Skeletal muscle satellite cell (primary cell): ENCODE measurements at regions not wholly inside any gene's neighbourhood (a gene's known extent, or its start where the extent isn't known, plus 50 kb on each side); places are given as distances from the start of the nearest gene placed in this dataset.
"Not testable (repeated sequence)": the region's sequence is repeated elsewhere in the genome, so short reads cannot be mapped to it uniquely, and the experiment has no call there.

ENCODE experiments used
- H3K27me3 ChIP-seq: 2 replicates; pipeline ENCODE4 v1.7.0; 2013; ENCODE audit warnings: low read length; ENCODE audit not compliant: control insufficient read depth, insufficient read depth
- H3K36me3 ChIP-seq: 2 replicates; pipeline ENCODE4 v1.7.0; 2013; ENCODE audit warnings: mild to moderate bottlenecking, control low read depth, low read length; ENCODE audit not compliant: insufficient read depth
- H3K4me1 ChIP-seq: 2 replicates; pipeline ENCODE4 v1.7.0; 2013; ENCODE audit warnings: low read length; ENCODE audit not compliant: control insufficient read depth, insufficient read depth
- H3K4me2 ChIP-seq: 2 replicates; pipeline ENCODE4 v1.7.0; 2013; ENCODE audit warnings: mild to moderate bottlenecking, low read length
- H3K4me3 ChIP-seq: 2 replicates; pipeline ENCODE4 v1.7.0; 2013; ENCODE audit warnings: low read length
- H3K9ac ChIP-seq: 2 replicates; pipeline ENCODE4 v1.7.0; 2013; ENCODE audit warnings: mild to moderate bottlenecking, low read depth, low read length, moderate library complexity
- H3K9me3 ChIP-seq: replicated peaks from 2 replicates; pipeline ENCODE4 v1.7.0; 2013; ENCODE audit warnings: mild to moderate bottlenecking, control low read depth, low read length

DNA sequence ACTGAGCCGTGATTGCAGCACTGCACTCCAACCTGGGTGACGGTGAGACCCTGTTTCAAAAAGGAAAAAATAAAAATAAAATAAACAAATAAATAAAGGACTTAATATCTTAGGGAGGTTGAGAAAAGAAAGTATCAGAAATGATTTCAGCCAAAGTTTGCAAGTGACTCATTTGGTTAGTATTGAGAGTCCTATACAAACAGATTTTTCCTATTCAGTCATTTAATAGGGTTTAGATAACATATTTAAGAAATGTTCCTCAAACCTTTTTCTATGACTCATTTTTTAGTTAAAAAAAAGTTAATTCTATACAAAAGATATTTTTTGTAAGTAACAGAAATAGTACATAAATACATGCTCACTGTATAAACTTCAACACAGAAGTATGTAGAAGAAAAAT, 235.1 kb downstream of the GJA1 start:
- H3K4me1 ChIP-seq: peaks cover 33% of the 10 kb centered on the region
- H3K36me3 ChIP-seq: no peaks in the 10 kb centered on the region
- H3K4me3 ChIP-seq: no peak overlapping the region

DNA sequence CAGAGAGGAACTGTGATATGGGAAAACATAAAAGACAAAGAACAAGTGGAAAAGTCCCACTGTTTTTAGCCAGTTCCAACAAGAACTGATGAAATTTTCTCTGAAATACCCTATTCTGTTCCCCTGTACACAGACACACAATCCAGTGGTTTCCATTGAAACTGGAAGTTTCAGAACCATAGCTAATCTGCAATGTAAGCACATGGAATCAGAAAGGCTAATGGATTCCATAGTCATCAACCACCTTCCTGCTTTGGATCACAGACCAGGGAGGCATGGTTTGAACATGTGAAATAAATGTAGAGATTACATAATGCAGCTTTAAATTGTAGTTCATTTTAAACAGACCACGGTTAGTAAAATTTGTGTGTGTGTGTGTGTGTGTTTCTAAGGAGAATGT, 242.1 kb downstream of the GJA1 start:
- no peaks in the 10 kb centered on the region for H3K4me1 ChIP-seq
- H3K9ac ChIP-seq: no peak overlapping the region
- no peaks in the 10 kb centered on the region for H3K36me3 ChIP-seq
- H3K9me3 ChIP-seq: no peaks in the 10 kb centered on the region
- H3K27me3 ChIP-seq: no peaks in the 10 kb centered on the region
- H3K4me3 ChIP-seq: no peak overlapping the region
- H3K4me2 ChIP-seq: no peak overlapping the region

More for the DNA sequence above, 235.1 kb downstream of the GJA1 start:
- H3K9me3 ChIP-seq: no peaks in the 10 kb centered on the region
- no peak overlapping the region for H3K4me2 ChIP-seq
- H3K27me3 ChIP-seq: no peaks in the 10 kb centered on the region
- no peak overlapping the region for H3K9ac ChIP-seq

DNA sequence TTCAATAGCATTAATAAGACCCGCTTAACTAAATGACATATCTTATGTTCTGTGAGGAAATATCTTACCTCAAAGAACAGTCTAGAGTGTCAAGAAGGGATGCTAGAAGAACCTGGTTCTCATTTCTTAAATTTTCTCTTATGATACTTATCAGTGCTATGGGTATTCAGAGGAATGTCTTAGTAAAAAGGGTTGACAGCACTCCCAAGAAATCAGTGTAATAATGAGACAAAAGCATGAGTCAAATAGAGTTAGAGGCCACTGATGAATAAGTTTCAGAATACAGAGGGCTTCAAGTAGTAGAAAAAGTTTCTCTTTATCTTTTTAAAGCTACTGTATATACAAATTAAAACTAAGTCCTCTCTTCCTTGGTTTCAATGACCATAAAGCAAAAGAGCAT, 242.8 kb downstream of the GJA1 start:
- Histone ChIP-seq H3K4me3 (no peak overlapping the region), H3K27me3 (no peaks in the 10 kb centered on the region), H3K9ac (no peak overlapping the region), H3K4me2 (no peak overlapping the region), H3K9me3 (no peaks in the 10 kb centered on the region), H3K4me1 (no peaks in the 10 kb centered on the region), H3K36me3 (no peaks in the 10 kb centered on the region)

GRCh38 chr6:121680058-121680457, 244.6 kb downstream of the GJA1 start:
- no peak overlapping the region for H3K9ac ChIP-seq
- H3K4me1 ChIP-seq: no peaks in the 10 kb centered on the region
- no peaks in the 10 kb centered on the region for H3K9me3 ChIP-seq
- H3K4me2 ChIP-seq: no peak overlapping the region
- no peaks in the 10 kb centered on the region for H3K36me3 ChIP-seq
- no peaks in the 10 kb centered on the region for H3K27me3 ChIP-seq
- no peak overlapping the region for H3K4me3 ChIP-seq

DNA sequence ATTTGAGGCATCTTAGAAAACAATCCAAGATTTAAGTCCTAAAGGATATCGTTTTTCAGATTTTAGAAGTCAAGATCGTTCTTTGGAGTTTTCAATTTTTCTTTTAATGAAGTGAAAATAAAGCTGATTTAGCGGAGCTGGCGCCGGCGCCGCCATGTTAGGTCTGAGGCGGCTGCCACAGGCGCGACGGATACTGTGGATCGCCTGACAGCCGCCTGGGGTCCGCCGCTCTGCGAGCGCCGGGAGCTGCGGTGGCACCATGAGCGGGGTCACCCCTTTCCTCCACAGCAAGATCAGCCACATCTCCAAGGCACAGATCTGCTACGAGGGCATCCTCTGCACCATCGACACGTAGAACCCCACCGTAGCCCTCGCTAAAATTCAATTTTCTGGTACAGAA, 247.2 kb downstream of the GJA1 start:
- H3K9ac ChIP-seq: no peak overlapping the region
- H3K4me1 ChIP-seq: no peaks in the 10 kb centered on the region

GRCh38 chr6:121685806-121686205, 250.4 kb downstream of the GJA1 start:
- peaks cover 10% of the 10 kb centered on the region for H3K4me1 ChIP-seq
- not testable (repeated sequence) for H3K4me2 ChIP-seq, H3K36me3 ChIP-seq, H3K27me3 ChIP-seq, H3K4me3 ChIP-seq, H3K9me3 ChIP-seq, H3K9ac ChIP-seq

More for the DNA sequence above, 247.2 kb downstream of the GJA1 start:
- Histone ChIP-seq H3K27me3 (no peaks in the 10 kb centered on the region), H3K9me3 (no peaks in the 10 kb centered on the region), H3K36me3 (no peaks in the 10 kb centered on the region), H3K4me2 (no peak overlapping the region), H3K4me3 (no peak overlapping the region)

DNA sequence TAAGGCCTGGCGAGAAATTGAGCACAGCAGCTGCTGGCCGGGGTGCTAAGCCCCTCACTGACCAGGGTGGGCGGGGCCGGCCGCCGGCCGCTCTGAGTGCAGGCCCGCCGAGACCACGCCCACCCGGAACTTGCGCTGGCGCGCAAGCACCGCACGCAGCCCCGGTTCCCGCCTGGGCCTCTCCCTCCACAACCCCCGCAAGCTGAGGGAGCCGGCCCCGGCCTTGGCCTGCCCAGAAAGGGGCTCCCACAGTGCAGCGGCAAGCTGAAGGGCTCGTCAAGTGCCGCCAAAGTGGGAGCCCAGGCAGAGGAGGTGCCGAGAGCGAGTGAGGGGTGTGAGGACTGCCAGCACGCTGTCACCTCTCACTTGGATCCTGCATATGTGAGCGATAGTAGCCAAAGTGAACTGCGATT, 251.2 kb downstream of the GJA1 start:
- no peak overlapping the region for H3K9ac ChIP-seq
- H3K9me3 ChIP-seq: no peaks in the 10 kb centered on the region
- no peak overlapping the region for H3K4me3 ChIP-seq
- H3K4me2 ChIP-seq: no peak overlapping the region
- no peaks in the 10 kb centered on the region for H3K36me3 ChIP-seq
- H3K27me3 ChIP-seq: no peaks in the 10 kb centered on the region
- H3K4me1 ChIP-seq: peaks cover 18% of the 10 kb centered on the region

DNA sequence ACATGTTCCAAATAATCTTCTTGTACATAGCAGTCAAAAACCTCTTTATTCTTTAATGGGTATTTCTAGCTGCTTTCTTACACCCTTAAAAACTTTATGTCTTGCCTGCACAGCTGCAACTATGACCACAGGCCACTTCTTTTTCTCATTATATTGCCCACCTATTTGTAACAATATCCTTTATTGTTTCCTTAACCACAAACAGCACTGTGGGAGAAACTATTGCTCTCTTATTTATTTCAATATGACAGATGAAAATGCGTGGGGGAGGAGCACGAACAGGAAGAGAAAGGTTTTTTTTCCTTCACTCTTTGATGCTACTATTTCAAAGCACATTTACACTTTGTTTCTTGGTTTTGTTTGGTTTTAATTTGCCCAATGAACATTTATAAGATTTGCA, 253.5 kb downstream of the GJA1 start:
- peaks cover 28% of the 10 kb centered on the region for H3K4me1 ChIP-seq
- H3K4me2 ChIP-seq: no peak overlapping the region
- H3K36me3 ChIP-seq: no peaks in the 10 kb centered on the region
- no peak overlapping the region for H3K4me3 ChIP-seq
- H3K9ac ChIP-seq: no peak overlapping the region
- H3K9me3 ChIP-seq: no peaks in the 10 kb centered on the region
- no peaks in the 10 kb centered on the region for H3K27me3 ChIP-seq

GRCh38 chr6:121691126-121691551, 255.7 kb downstream of the GJA1 start:
- no peaks in the 10 kb centered on the region for H3K27me3 ChIP-seq
- peak overlapping the region; percentile 52 for H3K9ac ChIP-seq
- peak overlapping the region; percentile 7 for H3K4me3 ChIP-seq
- H3K36me3 ChIP-seq: no peaks in the 10 kb centered on the region
- no peaks in the 10 kb centered on the region for H3K9me3 ChIP-seq
- peak overlapping the region; percentile 64 for H3K4me2 ChIP-seq
- H3K4me1 ChIP-seq: peaks cover 44% of the 10 kb centered on the region

GRCh38 chr6:121694389-121694788, 258.9 kb downstream of the GJA1 start:
- H3K36me3 ChIP-seq: no peaks in the 10 kb centered on the region
- H3K4me2 ChIP-seq: peak overlapping the region; percentile 27
- no peaks in the 10 kb centered on the region for H3K9me3 ChIP-seq
- no peak overlapping the region for H3K4me3 ChIP-seq
- peak overlapping the region; percentile 2 for H3K9ac ChIP-seq
- H3K4me1 ChIP-seq: peaks cover 64% of the 10 kb centered on the region
- H3K27me3 ChIP-seq: no peaks in the 10 kb centered on the region

GRCh38 chr6:121694801-121695251, 259.4 kb downstream of the GJA1 start:
- no peaks in the 10 kb centered on the region for H3K27me3 ChIP-seq
- no peaks in the 10 kb centered on the region for H3K36me3 ChIP-seq
- H3K9me3 ChIP-seq: no peaks in the 10 kb centered on the region
- H3K4me2 ChIP-seq: peak overlapping the region; percentile 27
- peaks cover 66% of the 10 kb centered on the region for H3K4me1 ChIP-seq
- H3K4me3 ChIP-seq: no peak overlapping the region
- peak overlapping the region; percentile 2 for H3K9ac ChIP-seq

- Histone ChIP-seq H3K4me3 (no peak overlapping the region), H3K9me3 (no peaks in the 10 kb centered on the region), H3K27me3 (no peaks in the 10 kb centered on the region), H3K4me1 (peaks cover 64% of the 10 kb centered on the region), H3K36me3 (no peaks in the 10 kb centered on the region), H3K9ac (peak overlapping the region; percentile 2), H3K4me2 (peak overlapping the region; percentile 27)
These were observed 259.9 kb downstream of the GJA1 start for GRCh38 chr6:121695329-121695728.
